OCI-LY7 (cell line): ENCODE measurements at regions not wholly inside any gene's neighbourhood (a gene's known extent, or its start where the extent isn't known, plus 50 kb on each side); places are given as distances from the start of the nearest gene placed in this dataset.

Source experiments
- EZH2phosphoT487 ChIP-seq: fragments of 200-600 bp; sonication (generic); IDR thresholded peaks from 2 replicates; pipeline ENCODE4 v1.6.1; 2018; ENCODE audit warnings: low read depth, borderline replicate concordance, mild to moderate bottlenecking, mixed run types, antibody characterized with exemption, low read length, moderate library complexity, mixed read lengths
- TF ChIP-seq, protein P1 (sequence below): fragments of 200-600 bp; sonication (generic); conservative IDR thresholded peaks from 2 replicates; pipeline ENCODE4 v1.5.1; 2014; ENCODE audit warnings: mild to moderate bottlenecking, antibody characterized with exemption, low read length, moderate library complexity, mixed read lengths

DNA sequence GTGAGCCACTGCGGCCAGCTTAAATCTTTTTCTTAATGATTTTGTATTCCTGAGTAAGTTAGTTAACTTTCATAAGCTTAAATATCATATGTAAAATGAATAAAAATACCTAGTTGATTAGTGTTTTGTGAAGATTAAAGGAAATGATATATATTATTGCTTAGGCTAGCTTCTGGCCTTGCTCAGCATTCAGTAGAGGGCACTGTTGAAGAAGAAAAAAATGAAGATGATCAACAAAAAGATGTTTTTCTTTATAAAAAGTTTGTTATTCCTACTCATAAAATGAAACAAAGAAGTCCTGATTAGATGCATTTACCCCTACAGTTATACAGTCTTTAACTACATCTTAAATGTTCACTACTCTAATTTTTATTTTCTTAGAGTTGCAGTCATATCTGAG is 797.7 kb downstream of the RAPGEF2 start:
- TF ChIP-seq, protein P1, sequence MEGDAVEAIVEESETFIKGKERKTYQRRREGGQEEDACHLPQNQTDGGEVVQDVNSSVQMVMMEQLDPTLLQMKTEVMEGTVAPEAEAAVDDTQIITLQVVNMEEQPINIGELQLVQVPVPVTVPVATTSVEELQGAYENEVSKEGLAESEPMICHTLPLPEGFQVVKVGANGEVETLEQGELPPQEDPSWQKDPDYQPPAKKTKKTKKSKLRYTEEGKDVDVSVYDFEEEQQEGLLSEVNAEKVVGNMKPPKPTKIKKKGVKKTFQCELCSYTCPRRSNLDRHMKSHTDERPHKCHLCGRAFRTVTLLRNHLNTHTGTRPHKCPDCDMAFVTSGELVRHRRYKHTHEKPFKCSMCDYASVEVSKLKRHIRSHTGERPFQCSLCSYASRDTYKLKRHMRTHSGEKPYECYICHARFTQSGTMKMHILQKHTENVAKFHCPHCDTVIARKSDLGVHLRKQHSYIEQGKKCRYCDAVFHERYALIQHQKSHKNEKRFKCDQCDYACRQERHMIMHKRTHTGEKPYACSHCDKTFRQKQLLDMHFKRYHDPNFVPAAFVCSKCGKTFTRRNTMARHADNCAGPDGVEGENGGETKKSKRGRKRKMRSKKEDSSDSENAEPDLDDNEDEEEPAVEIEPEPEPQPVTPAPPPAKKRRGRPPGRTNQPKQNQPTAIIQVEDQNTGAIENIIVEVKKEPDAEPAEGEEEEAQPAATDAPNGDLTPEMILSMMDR = no peak
- no peak for TF ChIP-seq EZH2phosphoT487
